ENCODE measurements at regions not wholly inside any gene's neighbourhood (a gene's known extent, or its start where the extent isn't known, plus 50 kb on each side); places are given as distances from the start of the nearest gene placed in this dataset.

GRCh38 chr7:125828153-125828700 is 898.6 kb upstream of the POT1 start:
- TF ChIP-seq, protein P1, sequence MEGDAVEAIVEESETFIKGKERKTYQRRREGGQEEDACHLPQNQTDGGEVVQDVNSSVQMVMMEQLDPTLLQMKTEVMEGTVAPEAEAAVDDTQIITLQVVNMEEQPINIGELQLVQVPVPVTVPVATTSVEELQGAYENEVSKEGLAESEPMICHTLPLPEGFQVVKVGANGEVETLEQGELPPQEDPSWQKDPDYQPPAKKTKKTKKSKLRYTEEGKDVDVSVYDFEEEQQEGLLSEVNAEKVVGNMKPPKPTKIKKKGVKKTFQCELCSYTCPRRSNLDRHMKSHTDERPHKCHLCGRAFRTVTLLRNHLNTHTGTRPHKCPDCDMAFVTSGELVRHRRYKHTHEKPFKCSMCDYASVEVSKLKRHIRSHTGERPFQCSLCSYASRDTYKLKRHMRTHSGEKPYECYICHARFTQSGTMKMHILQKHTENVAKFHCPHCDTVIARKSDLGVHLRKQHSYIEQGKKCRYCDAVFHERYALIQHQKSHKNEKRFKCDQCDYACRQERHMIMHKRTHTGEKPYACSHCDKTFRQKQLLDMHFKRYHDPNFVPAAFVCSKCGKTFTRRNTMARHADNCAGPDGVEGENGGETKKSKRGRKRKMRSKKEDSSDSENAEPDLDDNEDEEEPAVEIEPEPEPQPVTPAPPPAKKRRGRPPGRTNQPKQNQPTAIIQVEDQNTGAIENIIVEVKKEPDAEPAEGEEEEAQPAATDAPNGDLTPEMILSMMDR (IDR thresholded peaks at IDR 0.05): no peak
- TF ChIP-seq POLR2A (IDR thresholded peaks at IDR 0.05): no peak

All from thyroid gland (tissue), 4 donors.